ENCODE measurements at regions not wholly inside any gene's neighbourhood (a gene's known extent, or its start where the extent isn't known, plus 50 kb on each side); places are given as distances from the start of the nearest gene placed in this dataset.
"Not testable (repeated sequence)": the region's sequence is repeated elsewhere in the genome, so short reads cannot be mapped to it uniquely, and the experiment has no call there.

GRCh38 chr18:78499586-78499985, 480.0 kb upstream of the SALL3 start:
- no peak for DNase-seq (ENCODE audit: low read depth in 2 of 2)

DNA sequence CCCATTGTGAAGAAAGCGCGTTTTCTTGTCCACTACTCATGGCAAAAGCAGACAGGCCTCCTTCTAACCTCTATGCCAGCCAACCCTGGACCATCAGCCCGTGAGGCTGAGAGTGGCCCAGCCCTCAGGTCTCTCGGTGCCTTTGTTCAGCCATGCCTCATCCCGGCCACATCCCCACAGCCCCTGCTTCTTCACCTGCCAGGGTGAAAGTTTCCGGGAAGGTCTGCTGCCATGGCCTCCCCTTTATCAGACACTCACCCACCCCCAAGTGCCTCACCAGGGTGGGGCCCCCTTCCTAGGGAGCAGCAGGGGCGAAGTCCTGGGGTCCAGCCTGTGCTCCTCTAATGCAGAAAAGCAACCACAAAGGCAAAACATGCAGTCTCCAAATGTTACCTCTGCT, 478.4 kb upstream of the SALL3 start:
- no peak for DNase-seq (ENCODE audit: low read depth in 2 of 2)

- no peak for DNase-seq (ENCODE audit: low read depth in 2 of 2)
These were observed 476.5 kb upstream of the SALL3 start for GRCh38 chr18:78503129-78503528.

DNA sequence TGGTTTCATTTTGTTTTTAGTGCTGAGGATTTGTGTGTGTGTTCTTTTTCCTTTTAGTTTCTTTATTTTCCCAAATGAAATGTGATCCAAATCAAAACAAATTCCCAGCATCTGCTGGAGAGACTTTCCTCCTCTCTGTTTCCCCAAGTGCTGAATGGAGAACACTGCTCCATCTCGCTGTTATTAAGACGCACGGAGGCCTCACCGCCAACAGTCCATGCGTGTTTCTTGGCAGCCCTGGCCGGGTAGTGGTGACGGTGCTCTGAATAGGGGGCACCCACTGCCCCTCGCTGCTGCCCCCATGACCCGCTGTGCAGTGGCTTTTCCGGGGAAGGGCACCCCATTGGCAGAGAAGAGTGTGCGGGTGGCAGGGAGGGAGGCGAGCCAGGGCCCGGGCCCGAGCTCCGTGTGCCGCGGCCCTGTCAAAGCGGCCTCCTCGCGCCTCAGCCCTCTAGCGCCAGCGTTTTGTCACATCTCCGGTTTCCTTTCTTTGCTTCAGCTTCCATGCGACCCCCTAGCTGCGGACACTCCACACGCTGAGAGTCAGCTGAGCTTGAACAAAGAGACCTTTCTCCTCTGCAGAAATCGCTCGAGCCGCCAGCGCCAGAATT, 473.7 kb upstream of the SALL3 start:
- DNase-seq (ENCODE audit: low read depth in 2 of 2), result no peak

- no peak for DNase-seq (ENCODE audit: low read depth in 2 of 2)
These were observed 472.4 kb upstream of the SALL3 start for GRCh38 chr18:78507217-78507616.

DNA sequence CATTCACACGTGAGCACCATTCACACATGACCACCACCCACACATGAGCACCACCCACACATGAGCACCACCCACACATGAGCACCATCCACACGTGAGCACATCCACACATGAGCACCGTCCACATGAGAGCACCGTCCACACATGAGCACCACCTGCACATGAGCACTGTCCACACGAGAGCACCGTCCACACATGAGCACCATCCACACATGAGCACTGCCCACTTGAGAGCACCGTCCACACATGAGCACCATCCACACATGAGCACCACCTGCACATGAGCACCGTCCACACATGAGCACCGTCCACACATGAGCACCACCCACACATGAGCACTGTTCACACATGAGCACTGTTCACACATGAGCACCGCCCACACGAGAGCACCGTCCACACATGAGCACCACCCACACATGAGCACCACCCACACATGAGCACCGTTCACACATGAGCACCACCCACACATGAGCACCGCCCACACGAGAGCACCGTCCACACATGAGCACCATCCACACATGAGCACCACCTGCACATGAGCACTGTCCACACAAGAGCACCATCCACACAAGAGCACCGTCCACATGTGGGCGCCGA, 471.3 kb upstream of the SALL3 start:
- DNase-seq (ENCODE audit: low read depth in 2 of 2), result not testable (repeated sequence)

- no peak for DNase-seq (ENCODE audit: low read depth in 2 of 2)
These were observed 469.5 kb upstream of the SALL3 start for GRCh38 chr18:78510091-78510490.

DNA sequence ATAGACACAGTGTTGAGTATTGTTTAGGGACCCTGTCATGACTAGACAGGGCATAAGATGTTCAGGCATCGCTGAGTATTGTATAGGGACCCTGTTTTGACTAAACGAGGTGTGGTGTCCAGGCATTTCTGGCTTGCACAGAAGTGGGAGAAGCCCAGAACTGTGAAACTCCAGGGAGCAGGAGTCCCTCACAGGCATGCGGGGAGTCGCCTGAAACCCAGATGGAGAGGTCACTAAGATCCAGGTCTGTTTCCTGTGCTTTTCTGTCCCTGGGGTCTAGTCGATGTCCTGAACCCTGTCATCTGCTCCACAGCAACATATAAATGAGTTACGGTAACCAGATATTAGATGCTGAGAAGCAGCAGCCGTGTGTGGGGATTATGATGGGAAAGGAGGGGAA, 469.0 kb upstream of the SALL3 start:
- no peak for DNase-seq (ENCODE audit: low read depth in 2 of 2)

- DNase-seq (ENCODE audit: low read depth in 2 of 2), result no peak
These were observed 467.7 kb upstream of the SALL3 start for GRCh38 chr18:78511666-78512601.

DNA sequence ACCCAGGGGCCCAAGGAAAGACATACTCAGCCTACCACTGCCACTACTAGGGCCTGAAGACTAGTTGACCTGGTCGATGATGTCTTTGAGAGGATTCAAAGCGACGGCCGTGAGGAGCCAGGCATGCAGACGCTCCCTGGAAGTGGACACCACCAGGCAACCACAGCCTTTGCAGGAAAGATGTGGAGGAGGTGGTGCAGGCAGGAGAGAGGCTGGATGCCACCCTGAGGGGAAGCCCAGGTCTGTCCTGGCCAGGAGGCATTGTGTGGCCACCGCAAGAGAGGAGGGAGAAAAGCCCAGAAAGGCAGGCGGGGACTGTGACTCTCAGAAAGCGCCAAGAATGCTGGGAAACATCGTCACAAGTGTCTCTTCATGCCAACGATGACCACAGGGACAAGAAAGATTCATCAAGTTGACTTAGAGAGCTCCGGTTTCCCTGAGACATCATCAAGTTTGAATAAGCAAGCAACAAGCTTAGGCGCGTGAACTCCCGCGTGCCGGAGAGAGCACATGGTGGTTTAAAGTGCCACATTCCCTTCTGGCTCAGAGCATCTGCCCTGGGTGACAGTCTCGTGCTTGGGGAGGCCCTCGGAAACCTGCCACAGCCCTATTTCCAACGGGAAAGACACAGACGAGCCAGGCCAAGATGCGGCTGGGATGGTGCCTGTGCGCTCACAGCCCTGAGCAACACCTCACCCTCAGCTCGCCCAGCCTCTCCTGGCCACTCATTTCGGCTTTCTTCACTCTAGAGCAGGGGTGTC, 464.5 kb upstream of the SALL3 start:
- no peak for DNase-seq (ENCODE audit: low read depth in 2 of 2)

GRCh38 chr18:78517328-78517727, 462.3 kb upstream of the SALL3 start:
- DNase-seq (ENCODE audit: low read depth in 2 of 2), result no peak

DNA sequence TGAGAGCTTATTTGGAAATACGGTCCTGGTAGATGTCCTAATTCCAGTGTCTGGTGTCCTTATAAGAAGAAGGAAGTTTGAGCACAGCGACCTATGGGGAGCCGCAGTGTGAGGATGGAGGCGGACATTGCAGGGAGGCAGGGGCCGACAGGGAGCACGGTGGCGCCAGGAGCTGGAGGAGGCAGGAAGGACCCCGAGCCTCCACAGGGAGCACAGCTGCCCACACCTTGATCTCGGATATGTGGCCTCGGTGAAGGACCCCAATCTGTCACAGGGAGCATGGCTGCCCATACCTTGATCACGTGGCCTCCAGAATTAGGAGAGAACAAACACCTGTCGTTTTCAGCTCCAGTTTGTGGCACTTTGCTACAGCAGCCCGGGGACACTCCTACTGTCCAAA, 461.6 kb upstream of the SALL3 start:
- DNase-seq (ENCODE audit: low read depth in 2 of 2), result no peak

DNA sequence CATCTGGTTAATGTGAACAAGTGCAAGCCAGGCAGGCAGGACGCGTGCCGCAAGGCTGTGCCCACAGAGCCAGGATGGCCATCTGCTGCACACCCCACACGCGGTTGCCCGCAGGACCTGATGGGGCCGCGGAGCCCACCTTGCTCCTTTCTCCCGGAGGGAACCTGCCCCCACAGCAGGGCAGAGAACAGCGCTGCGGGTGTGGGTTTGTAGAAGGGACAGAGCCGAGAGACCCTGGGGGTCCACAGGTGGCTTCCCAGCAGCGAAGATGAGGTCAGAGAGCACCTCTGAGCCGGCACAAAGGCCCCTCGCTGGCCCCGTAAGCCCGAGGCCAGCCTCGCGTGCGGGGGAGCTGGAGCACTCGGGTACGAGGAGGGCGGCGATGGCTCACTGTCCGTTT, 460.8 kb upstream of the SALL3 start:
- DNase-seq (ENCODE audit: low read depth in 2 of 2), result no peak

DNA sequence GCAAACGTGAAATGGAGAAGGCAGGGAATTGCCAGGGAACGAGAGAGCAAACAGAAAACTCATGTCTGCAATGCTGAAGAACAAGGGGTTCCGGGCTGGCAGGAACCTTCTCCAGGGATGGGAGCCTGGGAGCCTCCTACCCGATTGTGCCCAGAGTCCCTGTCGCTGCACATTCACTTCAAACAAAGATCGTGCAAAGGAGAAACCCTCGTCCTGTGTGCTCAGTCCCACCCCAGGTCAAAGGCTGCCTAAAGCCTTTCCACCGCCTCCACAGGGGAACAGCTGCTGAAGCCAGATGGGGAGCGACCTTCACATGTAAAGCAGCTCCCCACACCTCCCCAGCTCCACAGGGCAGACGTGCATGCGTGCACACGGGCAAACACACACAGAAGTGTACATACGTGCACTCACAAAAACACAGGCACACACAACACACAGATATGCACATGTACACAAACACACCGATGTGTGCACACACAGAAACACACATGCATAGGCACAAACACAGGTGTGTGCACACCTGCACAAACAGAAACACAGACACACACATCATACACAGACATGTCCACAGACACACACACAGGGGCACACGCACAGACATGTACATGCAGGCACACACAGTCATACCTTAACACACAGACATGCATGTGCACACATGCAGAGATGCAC, 460.1 kb upstream of the SALL3 start:
- no peak for DNase-seq (ENCODE audit: low read depth in 2 of 2)

- DNase-seq (ENCODE audit: low read depth in 2 of 2), result no peak
These were observed 458.5 kb upstream of the SALL3 start for GRCh38 chr18:78521136-78521535.

DNA sequence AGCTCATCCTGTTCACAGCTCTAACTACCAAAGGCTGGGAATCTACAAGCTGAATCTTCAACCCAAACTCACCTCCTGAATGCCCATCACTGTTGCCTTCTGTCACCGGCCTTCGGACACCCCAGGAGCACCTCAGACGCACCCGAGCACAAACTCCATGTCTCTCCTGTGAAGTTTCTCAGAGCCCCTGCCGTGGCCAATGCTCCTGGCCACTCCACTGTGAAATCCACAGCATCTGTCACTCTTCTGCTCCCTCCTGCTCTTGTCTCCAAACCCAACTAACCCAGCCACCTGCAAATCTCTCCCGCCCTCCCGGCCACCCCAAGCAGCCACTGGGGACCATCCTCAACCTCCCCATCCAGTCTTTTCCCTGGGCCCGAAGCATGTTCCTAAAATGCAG, 457.9 kb upstream of the SALL3 start:
- no peak for DNase-seq (ENCODE audit: low read depth in 2 of 2)

DNA sequence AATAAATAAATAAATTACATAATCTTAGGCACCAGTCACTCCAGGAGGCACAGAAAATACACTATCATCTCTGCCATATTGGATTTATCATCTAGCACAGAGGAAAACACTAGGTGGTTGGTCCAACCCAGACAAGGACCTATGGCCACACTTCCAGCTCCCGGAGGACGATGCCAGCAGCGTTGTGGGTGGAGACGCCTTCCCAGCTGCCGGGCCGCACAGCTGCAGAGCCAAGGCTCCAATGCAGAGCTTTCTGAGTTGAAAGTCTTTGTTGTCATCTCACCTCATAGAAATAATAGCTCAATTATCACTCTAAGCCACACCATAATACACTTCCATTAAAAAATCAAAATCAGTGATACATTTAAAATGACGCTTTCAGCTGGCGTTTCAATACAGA, 457.1 kb upstream of the SALL3 start:
- DNase-seq (ENCODE audit: low read depth in 2 of 2), result no peak

- DNase-seq (ENCODE audit: low read depth in 2 of 2), result no peak
These were observed 455.8 kb upstream of the SALL3 start for GRCh38 chr18:78523850-78524249.

GRCh38 chr18:78525366-78526111, 454.1 kb upstream of the SALL3 start:
- DNase-seq (ENCODE audit: low read depth in 2 of 2), result no peak

- DNase-seq (ENCODE audit: low read depth in 2 of 2), result no peak
These were observed 453.3 kb upstream of the SALL3 start for GRCh38 chr18:78526275-78526674.

Measured in stimulated activated CD8-positive, alpha-beta memory T cell treated with anti-CD3 and anti-CD28 coated beads, Interleukin-2, amount 100 ng/mL, for 48 hours (primary cell).